ENCODE measurements at regions not wholly inside any gene's neighbourhood (a gene's known extent, or its start where the extent isn't known, plus 50 kb on each side); places are given as distances from the start of the nearest gene placed in this dataset.

DNA sequence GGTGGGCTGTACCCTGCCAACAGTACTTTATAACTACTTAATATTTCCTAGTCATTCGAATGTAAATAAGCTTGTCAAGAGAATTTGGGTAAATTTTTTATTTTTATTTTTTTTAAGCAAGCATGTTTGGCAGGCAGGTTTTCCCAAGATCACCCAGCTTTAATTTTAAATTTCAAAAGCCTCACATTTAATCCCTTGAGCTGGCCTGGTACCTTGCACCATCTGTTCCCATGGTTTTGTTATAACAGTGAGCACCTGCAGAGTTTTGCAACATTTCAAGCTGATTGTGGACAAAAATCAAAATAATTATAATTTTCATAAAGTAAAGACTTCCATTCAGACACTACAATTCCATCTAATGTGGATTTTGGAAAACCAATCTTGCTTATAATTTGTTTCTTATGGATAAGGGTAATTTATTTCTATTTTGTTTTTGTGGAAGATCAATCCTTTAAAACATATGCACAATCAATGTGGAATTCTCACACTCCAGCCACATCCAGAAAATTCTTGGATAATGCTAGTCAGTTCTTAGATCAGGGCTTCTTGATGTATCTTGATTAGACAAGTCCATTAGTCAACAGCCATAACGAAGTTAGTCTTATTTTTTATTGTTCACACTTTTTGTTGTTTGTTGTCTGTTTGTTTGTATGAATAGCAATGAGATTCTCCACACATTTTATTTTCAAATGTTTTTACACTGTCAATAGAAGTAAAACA, 689.3 kb downstream of the NR4A2 start:
- TF ChIP-seq, protein P1, sequence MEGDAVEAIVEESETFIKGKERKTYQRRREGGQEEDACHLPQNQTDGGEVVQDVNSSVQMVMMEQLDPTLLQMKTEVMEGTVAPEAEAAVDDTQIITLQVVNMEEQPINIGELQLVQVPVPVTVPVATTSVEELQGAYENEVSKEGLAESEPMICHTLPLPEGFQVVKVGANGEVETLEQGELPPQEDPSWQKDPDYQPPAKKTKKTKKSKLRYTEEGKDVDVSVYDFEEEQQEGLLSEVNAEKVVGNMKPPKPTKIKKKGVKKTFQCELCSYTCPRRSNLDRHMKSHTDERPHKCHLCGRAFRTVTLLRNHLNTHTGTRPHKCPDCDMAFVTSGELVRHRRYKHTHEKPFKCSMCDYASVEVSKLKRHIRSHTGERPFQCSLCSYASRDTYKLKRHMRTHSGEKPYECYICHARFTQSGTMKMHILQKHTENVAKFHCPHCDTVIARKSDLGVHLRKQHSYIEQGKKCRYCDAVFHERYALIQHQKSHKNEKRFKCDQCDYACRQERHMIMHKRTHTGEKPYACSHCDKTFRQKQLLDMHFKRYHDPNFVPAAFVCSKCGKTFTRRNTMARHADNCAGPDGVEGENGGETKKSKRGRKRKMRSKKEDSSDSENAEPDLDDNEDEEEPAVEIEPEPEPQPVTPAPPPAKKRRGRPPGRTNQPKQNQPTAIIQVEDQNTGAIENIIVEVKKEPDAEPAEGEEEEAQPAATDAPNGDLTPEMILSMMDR (conservative IDR thresholded peaks at IDR 0.05 in 1 of 2, IDR thresholded peaks at IDR 0.05 in 1 of 2; ENCODE audit: low read depth in 1 of 2, low read length in 2 of 2): no peak
- no peak for TF ChIP-seq EZH2 (IDR thresholded peaks at IDR 0.05; ENCODE audit: low read length, missing control alignments)

Measured in fibroblast of lung (primary cell).